H1 (cell line): ENCODE measurements at regions not wholly inside any gene's neighbourhood (a gene's known extent, or its start where the extent isn't known, plus 50 kb on each side); places are given as distances from the start of the nearest gene placed in this dataset.
A peak's percentile ranks its signal among the peaks of the same experiment; 100 is the strongest.

Source experiments
- BCL11A ChIP-seq, 2 experiments: IDR thresholded peaks; one replicate each; pipeline ENCODE4 v1.6.1; 2011; ENCODE audit warnings: low read depth in 2 of 2, low read length in 2 of 2, mild to moderate bottlenecking in 2 of 2
- CHD7 ChIP-seq: fragments of 300-600 bp; sonication (generic); IDR thresholded peaks from 2 replicates; pipeline ENCODE4 v1.7.1; 2012; ENCODE audit warnings: low read length, moderate library complexity, mild to moderate bottlenecking, inconsistent platforms; ENCODE audit not compliant: insufficient replicate concordance
- CTCF ChIP-seq, 3 experiments: IDR thresholded peaks; 1 replicate in 2 of 3; 2 replicates in 1 of 3; pipeline versions ENCODE4 v1.5.1 to v1.6.1; 2011; ENCODE audit warnings: low read length in 3 of 3, mild to moderate bottlenecking in 3 of 3, inconsistent platforms in 2 of 3, low read depth in 1 of 3, moderate library complexity in 1 of 3; ENCODE audit not compliant: insufficient read depth in 1 of 3; ENCODE audit errors: control extremely low read depth in 1 of 3
- JUND ChIP-seq: IDR thresholded peaks from 2 replicates; pipeline ENCODE4 v1.6.1; 2011; ENCODE audit warnings: mild to moderate bottlenecking, improper control_type of control experiment, low read length
- SIN3A ChIP-seq, 2 experiments: IDR thresholded peaks in 1 of 2; conservative IDR thresholded peaks in 1 of 2; 2 replicates each; pipeline ENCODE4 v1.6.1; 2011 to 2012; ENCODE audit warnings: low read length in 2 of 2, improper control_type of control experiment in 1 of 2, low read depth in 1 of 2, mild to moderate bottlenecking in 1 of 2
- SP1 ChIP-seq: IDR thresholded peaks from 2 replicates; pipeline ENCODE4 v1.6.1; 2011; ENCODE audit warnings: low read depth, low read length

- no peak for TF ChIP-seq CHD7
- TF ChIP-seq CTCF (IDR thresholded peaks at IDR 0.05; ENCODE audit: control extremely low read depth in 1 of 3, insufficient read depth in 1 of 3, low read depth in 1 of 3, low read length in 3 of 3): peak; percentile 57 to 86 (median 76)
- TF ChIP-seq SP1: no peak
- TF ChIP-seq JUND: 0 out of 2 replicates have a peak, but pooled peaks have one; percentile 11
- TF ChIP-seq SIN3A (conservative IDR thresholded peaks at IDR 0.05 in 1 of 2, IDR thresholded peaks at IDR 0.05 in 1 of 2; ENCODE audit: low read depth in 1 of 2, low read length in 2 of 2): 0 out of 4 replicates have a peak, but pooled peaks of 1 of the 2 experiments have one; percentile 20
- no peak for TF ChIP-seq BCL11A (IDR thresholded peaks at IDR 0.05; ENCODE audit: low read depth in 2 of 2, low read length in 2 of 2)
Observed at GRCh38 chr2:51795248-51795888, 763.4 kb upstream of the NRXN1 start (continued).
